Stimulated activated effector memory CD8-positive, alpha-beta T cell treated with anti-CD3 and anti-CD28 coated beads, Interleukin-12 subunit alpha, Interleukin-12 subunit beta, amount 100 ng/mL, for 72 hours (primary cell): ENCODE measurements at regions not wholly inside any gene's neighbourhood (a gene's known extent, or its start where the extent isn't known, plus 50 kb on each side); places are given as distances from the start of the nearest gene placed in this dataset.
"Not testable (repeated sequence)": the region's sequence is repeated elsewhere in the genome, so short reads cannot be mapped to it uniquely, and the experiment has no call there.

Source experiments
- ATAC-seq: fragments of 150-1000 bp; cut with Tn5 transposase; 2 replicates; pipeline ENCODE4 v1.10.0; 2021
- DNase-seq, 2 donors: peaks; one replicate each; pipeline ENCODE4 v3.0.0; 2021 to 2022; ENCODE audit warnings: low spot score in 2 of 2
- H3K27ac Mint-ChIP-seq: one replicate; pipeline ENCODE4 v1.8.0; 2022; ENCODE audit warnings: mild to moderate bottlenecking, mixed read lengths
- H3K36me3 Mint-ChIP-seq: one replicate; pipeline ENCODE4 v1.8.0; 2022; ENCODE audit warnings: mild to moderate bottlenecking, mixed read lengths
- H3K4me1 Mint-ChIP-seq: one replicate; pipeline ENCODE4 v1.8.0; 2022; ENCODE audit warnings: mixed read lengths
- H3K4me3 Mint-ChIP-seq: one replicate; pipeline ENCODE4 v1.8.0; 2022; ENCODE audit warnings: mild to moderate bottlenecking, mixed read lengths
- H3K9me3 Mint-ChIP-seq: one replicate; pipeline ENCODE4 v1.8.0; 2022; ENCODE audit warnings: mixed read lengths

GRCh38 chr2:12883906-12884305 is 167.2 kb downstream of the TRIB2 start:
- ATAC-seq (no peak), DNase-seq (no peak)
- no peak overlapping the region for H3K27ac Mint-ChIP-seq
- no peaks in the 10 kb centered on the region for H3K36me3 Mint-ChIP-seq
- H3K4me3 Mint-ChIP-seq, result no peak overlapping the region
- H3K9me3 Mint-ChIP-seq, result no peaks in the 10 kb centered on the region
- H3K4me1 Mint-ChIP-seq, result peaks cover 10% of the 10 kb centered on the region

GRCh38 chr2:12884713-12885282 is 168.1 kb downstream of the TRIB2 start:
- ATAC-seq (no peak), DNase-seq (no peak)
- no peaks in the 10 kb centered on the region for H3K36me3 Mint-ChIP-seq
- no peaks in the 10 kb centered on the region for H3K9me3 Mint-ChIP-seq
- H3K27ac Mint-ChIP-seq, result no peak overlapping the region
- H3K4me3 Mint-ChIP-seq, result no peak overlapping the region
- H3K4me1 Mint-ChIP-seq, result peaks cover 10% of the 10 kb centered on the region

- Mint-ChIP-seq H3K27ac (no peak overlapping the region), H3K36me3 (no peaks in the 10 kb centered on the region), H3K4me1 (peaks cover 6% of the 10 kb centered on the region), H3K9me3 (peaks cover 16% of the 10 kb centered on the region), H3K4me3 (no peak overlapping the region)
- ATAC-seq (no peak), DNase-seq (no peak)
These were observed 173.3 kb downstream of the TRIB2 start for GRCh38 chr2:12890066-12890465.

DNA sequence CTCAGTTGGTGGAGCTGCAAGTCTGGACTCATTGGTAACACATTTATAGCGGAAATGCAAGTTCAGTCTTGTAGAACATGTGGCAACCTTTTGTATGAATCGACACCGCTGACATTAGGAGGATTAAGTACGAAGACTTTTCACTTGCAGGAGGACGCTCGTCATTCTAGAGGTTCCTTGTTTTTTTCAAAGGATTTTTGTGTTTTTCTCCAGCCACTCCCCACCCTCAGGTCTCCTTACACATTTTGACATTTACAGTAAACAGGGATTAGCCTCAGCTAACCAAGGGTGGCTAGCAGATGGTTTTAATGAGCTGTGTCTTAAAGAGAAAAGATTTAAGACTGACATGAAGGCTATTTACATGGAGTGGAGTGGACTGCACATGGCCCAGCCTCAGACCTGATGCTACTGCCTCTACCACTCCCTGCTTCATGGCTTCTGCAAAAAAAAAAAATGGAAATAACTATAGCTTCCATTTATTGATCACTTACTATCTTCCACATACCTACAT is 173.8 kb downstream of the TRIB2 start:
- Mint-ChIP-seq H3K9me3 (peaks cover 19% of the 10 kb centered on the region), H3K27ac (no peak overlapping the region), H3K4me3 (no peak overlapping the region), H3K4me1 (peaks cover 9% of the 10 kb centered on the region), H3K36me3 (no peaks in the 10 kb centered on the region)
- ATAC-seq (no peak), DNase-seq (no peak)

GRCh38 chr2:12895017-12895416 is 178.3 kb downstream of the TRIB2 start:
- Mint-ChIP-seq H3K4me1 (peaks cover 15% of the 10 kb centered on the region), H3K27ac (no peak overlapping the region), H3K36me3 (no peaks in the 10 kb centered on the region), H3K9me3 (peaks cover 19% of the 10 kb centered on the region), H3K4me3 (no peak overlapping the region)
- DNase-seq, result no peak
- no peak for ATAC-seq

GRCh38 chr2:12896318-12896982 is 179.7 kb downstream of the TRIB2 start:
- DNase-seq (no peak), ATAC-seq (no peak)
- Mint-ChIP-seq H3K4me1 (peaks cover 15% of the 10 kb centered on the region), H3K27ac (peak overlapping the region; percentile 39), H3K4me3 (no peak overlapping the region), H3K9me3 (peaks cover 16% of the 10 kb centered on the region), H3K36me3 (no peaks in the 10 kb centered on the region)

- ATAC-seq (no peak), DNase-seq (no peak)
- peak overlapping the region; percentile 39 for H3K27ac Mint-ChIP-seq
- H3K36me3 Mint-ChIP-seq, result no peaks in the 10 kb centered on the region
- H3K9me3 Mint-ChIP-seq, result peaks cover 10% of the 10 kb centered on the region
- H3K4me3 Mint-ChIP-seq, result no peak overlapping the region
- H3K4me1 Mint-ChIP-seq, result peaks cover 15% of the 10 kb centered on the region
These were observed 180.4 kb downstream of the TRIB2 start for GRCh38 chr2:12897181-12897580.

DNA sequence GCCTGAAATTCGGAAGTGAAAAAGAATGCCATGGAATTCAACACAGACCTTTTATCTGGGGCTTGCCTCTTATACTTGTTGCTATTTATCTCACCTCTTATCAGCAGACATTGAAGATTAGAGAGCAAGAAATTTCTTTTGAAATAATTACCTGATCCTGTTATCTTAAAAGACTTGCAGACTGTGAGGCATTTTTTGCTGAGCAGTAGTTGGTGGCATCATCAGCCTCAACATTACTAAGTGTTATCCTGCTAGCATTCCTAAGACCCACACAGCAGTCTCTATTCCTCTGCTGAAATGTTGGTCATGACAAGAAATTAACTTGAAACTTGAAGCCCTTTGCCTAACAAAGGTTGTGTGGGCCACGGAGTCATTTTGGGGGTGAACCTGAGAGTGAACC is 186.5 kb downstream of the TRIB2 start:
- ATAC-seq (no peak), DNase-seq (no peak)
- H3K4me3 Mint-ChIP-seq, result no peak overlapping the region
- no peaks in the 10 kb centered on the region for H3K36me3 Mint-ChIP-seq
- H3K9me3 Mint-ChIP-seq, result no peaks in the 10 kb centered on the region
- H3K4me1 Mint-ChIP-seq, result no peaks in the 10 kb centered on the region
- no peak overlapping the region for H3K27ac Mint-ChIP-seq

DNA sequence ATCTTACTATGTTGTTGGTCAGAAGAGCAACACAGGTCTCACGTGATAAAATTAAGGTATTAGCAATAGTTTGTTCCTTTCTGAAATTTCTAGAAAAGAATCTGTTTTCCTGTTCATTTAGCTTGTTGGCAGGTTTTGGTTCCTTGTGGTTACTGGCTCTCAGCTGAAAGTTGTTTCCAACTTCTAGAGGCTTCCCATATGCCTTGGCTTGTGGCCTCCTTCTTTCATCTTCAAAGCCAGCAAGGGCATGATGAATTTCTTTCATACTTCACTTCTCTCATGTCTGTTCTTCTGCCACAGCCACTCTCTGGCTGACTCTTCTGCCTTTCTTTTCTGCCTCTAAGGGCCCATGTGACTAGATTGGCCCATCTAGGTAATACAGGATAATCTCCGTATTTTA is 193.7 kb downstream of the TRIB2 start:
- Mint-ChIP-seq H3K36me3 (no peaks in the 10 kb centered on the region), H3K4me1 (no peaks in the 10 kb centered on the region), H3K9me3 (no peaks in the 10 kb centered on the region), H3K4me3 (no peak overlapping the region), H3K27ac (no peak overlapping the region)
- DNase-seq (no peak), ATAC-seq (no peak)

DNA sequence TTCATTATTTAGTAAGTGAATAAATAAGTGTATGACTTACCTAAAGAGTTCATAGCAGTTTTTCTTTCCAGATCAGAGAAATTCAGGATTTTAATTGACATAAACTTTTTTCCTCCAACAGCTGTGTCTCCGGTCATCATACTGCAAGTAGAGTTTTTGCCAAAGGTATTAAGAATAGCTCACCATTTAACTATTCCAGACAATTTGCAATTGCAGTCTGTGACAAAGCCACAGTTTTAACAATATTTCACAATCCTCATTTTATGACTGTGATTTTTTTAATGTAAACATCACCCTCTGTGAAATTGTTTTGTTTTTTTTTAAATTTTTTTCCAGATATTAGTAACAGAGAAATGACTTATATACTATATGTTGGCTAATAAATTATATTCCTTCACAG is 199.1 kb downstream of the TRIB2 start:
- Mint-ChIP-seq H3K36me3 (no peaks in the 10 kb centered on the region), H3K27ac (no peak overlapping the region), H3K4me3 (no peak overlapping the region), H3K4me1 (no peaks in the 10 kb centered on the region), H3K9me3 (no peaks in the 10 kb centered on the region)
- DNase-seq (no peak), ATAC-seq (no peak)

GRCh38 chr2:12918138-12918834 is 201.6 kb downstream of the TRIB2 start:
- DNase-seq, result no peak
- no peaks in the 10 kb centered on the region for H3K9me3 Mint-ChIP-seq
- H3K4me1 Mint-ChIP-seq, result no peaks in the 10 kb centered on the region
- no peak for ATAC-seq
- no peak overlapping the region for H3K4me3 Mint-ChIP-seq
- no peak overlapping the region for H3K27ac Mint-ChIP-seq
- H3K36me3 Mint-ChIP-seq, result no peaks in the 10 kb centered on the region

DNA sequence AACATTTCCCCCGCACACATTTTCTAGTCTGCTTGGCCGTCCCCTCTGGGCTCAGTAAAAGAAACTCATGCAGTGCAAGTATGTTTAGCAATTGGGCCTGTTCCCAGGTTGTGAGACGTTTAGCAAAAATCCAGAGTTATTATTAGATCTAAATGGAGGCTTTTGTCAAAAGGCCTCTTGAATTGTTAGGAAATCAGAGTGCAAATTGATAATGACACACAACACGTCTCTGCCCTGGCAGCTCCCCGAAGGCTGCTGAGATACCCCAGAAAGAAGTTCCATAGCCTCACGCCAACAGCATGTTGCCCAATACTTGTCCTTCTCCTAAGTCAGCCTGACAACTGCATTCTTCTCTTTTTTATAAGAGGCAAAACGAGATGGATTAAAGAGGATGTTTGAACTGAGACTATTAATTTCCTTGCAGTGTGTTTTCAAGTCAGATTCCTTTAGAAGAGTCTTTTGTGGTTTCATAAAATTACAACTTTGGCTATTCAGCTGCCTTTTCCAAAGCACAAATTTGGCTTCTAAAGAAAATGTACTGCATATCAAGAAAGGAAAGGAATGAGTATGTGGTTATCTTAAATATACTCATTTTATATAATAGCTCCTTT is 202.2 kb downstream of the TRIB2 start:
- Mint-ChIP-seq H3K4me3 (no peak overlapping the region), H3K27ac (no peak overlapping the region), H3K9me3 (no peaks in the 10 kb centered on the region), H3K4me1 (no peaks in the 10 kb centered on the region), H3K36me3 (no peaks in the 10 kb centered on the region)
- no peak for DNase-seq
- no peak for ATAC-seq

GRCh38 chr2:12921321-12921720 is 204.6 kb downstream of the TRIB2 start:
- DNase-seq (no peak), ATAC-seq (no peak)
- no peak overlapping the region for H3K4me3 Mint-ChIP-seq
- H3K9me3 Mint-ChIP-seq, result no peaks in the 10 kb centered on the region
- no peak overlapping the region for H3K27ac Mint-ChIP-seq
- H3K36me3 Mint-ChIP-seq, result no peaks in the 10 kb centered on the region
- H3K4me1 Mint-ChIP-seq, result no peaks in the 10 kb centered on the region

- no peak overlapping the region for H3K4me3 Mint-ChIP-seq
- no peak for ATAC-seq
These were observed 207.3 kb downstream of the TRIB2 start for GRCh38 chr2:12923907-12924610.

DNA sequence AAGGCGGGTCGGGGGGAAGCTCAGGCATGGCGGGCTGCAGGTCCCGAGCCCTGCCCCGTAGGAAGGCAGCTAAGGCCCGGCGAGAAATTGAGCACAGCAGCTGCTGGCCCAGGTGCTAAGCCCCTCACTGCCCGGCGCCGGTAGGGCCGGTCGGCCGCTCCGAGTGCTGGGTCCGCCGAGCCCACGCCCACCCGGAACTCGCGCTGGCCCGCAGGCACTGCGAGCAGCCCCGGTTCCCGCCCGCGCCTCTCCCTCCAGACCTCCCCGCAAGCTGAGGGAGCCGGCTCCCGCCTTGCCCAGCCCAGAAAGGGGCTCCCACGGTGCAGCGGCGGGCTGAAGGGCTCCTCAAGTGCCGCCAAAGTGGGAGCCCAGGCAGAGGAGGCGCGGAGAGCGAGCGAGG is 209.9 kb downstream of the TRIB2 start:
- ATAC-seq, H3K4me3 Mint-ChIP-seq, DNase-seq, H3K9me3 Mint-ChIP-seq, H3K36me3 Mint-ChIP-seq, H3K27ac Mint-ChIP-seq: not testable (repeated sequence)
- H3K4me1 Mint-ChIP-seq, result peaks cover 14% of the 10 kb centered on the region

More at GRCh38 chr2:12923907-12924610, 207.3 kb downstream of the TRIB2 start:
- peaks cover 8% of the 10 kb centered on the region for H3K4me1 Mint-ChIP-seq
- H3K27ac Mint-ChIP-seq, result no peak overlapping the region
- H3K9me3 Mint-ChIP-seq, result no peaks in the 10 kb centered on the region
- no peaks in the 10 kb centered on the region for H3K36me3 Mint-ChIP-seq
- no peak for DNase-seq
